ENCODE measurements at regions not wholly inside any gene's neighbourhood (a gene's known extent, or its start where the extent isn't known, plus 50 kb on each side); places are given as distances from the start of the nearest gene placed in this dataset.

DNA sequence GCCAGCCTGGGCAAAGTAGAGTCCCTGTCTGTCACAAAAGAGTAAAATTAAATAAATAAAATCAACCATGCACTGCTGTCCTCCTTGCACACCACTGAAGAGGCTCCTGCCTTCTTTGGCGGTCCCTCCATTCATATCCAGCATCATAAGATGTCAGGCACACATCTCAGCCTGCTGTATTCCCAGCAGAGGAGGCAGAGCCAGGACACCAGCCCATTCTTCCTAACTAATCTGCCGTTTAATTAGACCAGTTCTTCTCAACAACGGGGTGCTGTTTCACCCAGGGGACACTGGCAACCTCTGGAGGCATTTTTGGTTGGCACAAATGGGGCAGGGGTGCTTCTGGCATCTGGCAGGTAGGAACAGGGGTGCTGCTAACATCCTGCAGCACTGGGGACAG lies 119.7 kb downstream of the ETS2 start:
- TF ChIP-seq RAD21 (IDR thresholded peaks at IDR 0.05; ENCODE audit: low read depth) (no peak), YY1 (IDR thresholded peaks at IDR 0.05; ENCODE audit: low read depth) (no peak), EP300 (IDR thresholded peaks at IDR 0.05; ENCODE audit: borderline replicate concordance) (no peak), TAF1 (IDR thresholded peaks at IDR 0.05; ENCODE audit: low read depth) (no peak), MAX (IDR thresholded peaks at IDR 0.05) (no peak), FOXM1 (IDR thresholded peaks at IDR 0.05; ENCODE audit: borderline replicate concordance, low read depth) (no peak), EGR1 (IDR thresholded peaks at IDR 0.05) (no peak), CREB1 (IDR thresholded peaks at IDR 0.05; ENCODE audit: low read depth) (no peak)
- TF ChIP-seq, protein P1, sequence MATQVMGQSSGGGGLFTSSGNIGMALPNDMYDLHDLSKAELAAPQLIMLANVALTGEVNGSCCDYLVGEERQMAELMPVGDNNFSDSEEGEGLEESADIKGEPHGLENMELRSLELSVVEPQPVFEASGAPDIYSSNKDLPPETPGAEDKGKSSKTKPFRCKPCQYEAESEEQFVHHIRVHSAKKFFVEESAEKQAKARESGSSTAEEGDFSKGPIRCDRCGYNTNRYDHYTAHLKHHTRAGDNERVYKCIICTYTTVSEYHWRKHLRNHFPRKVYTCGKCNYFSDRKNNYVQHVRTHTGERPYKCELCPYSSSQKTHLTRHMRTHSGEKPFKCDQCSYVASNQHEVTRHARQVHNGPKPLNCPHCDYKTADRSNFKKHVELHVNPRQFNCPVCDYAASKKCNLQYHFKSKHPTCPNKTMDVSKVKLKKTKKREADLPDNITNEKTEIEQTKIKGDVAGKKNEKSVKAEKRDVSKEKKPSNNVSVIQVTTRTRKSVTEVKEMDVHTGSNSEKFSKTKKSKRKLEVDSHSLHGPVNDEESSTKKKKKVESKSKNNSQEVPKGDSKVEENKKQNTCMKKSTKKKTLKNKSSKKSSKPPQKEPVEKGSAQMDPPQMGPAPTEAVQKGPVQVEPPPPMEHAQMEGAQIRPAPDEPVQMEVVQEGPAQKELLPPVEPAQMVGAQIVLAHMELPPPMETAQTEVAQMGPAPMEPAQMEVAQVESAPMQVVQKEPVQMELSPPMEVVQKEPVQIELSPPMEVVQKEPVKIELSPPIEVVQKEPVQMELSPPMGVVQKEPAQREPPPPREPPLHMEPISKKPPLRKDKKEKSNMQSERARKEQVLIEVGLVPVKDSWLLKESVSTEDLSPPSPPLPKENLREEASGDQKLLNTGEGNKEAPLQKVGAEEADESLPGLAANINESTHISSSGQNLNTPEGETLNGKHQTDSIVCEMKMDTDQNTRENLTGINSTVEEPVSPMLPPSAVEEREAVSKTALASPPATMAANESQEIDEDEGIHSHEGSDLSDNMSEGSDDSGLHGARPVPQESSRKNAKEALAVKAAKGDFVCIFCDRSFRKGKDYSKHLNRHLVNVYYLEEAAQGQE (IDR thresholded peaks at IDR 0.05; ENCODE audit: low read depth) = no peak
- TF ChIP-seq, protein P2, sequence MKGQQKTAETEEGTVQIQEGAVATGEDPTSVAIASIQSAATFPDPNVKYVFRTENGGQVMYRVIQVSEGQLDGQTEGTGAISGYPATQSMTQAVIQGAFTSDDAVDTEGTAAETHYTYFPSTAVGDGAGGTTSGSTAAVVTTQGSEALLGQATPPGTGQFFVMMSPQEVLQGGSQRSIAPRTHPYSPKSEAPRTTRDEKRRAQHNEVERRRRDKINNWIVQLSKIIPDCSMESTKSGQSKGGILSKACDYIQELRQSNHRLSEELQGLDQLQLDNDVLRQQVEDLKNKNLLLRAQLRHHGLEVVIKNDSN (IDR thresholded peaks at IDR 0.05) = no peak

All from Ishikawa (cell line).